Gastrocnemius medialis (tissue), 4 donors: ENCODE measurements at regions not wholly inside any gene's neighbourhood (a gene's known extent, or its start where the extent isn't known, plus 50 kb on each side); places are given as distances from the start of the nearest gene placed in this dataset.

Source experiments
- ATAC-seq, 2 donors: fragments of 150-250 bp; one replicate each; pipeline ENCODE4 v1.9.1; 2016
- DNase-seq, 2 donors: peaks; one replicate each; pipeline ENCODE4 v3.0.0-alpha.2; 2019
- H3K27ac ChIP-seq, 4 donors: fragments of 200-600 bp; sonication (generic); 1 replicate in 1 of 4; 2 replicates in 3 of 4; pipeline ENCODE4 v1.5.1; 2016 to 2018; ENCODE audit warnings: mild to moderate bottlenecking in 2 of 4, moderate library complexity in 1 of 4
- H3K27me3 ChIP-seq, 3 donors: fragments of 200-600 bp; sonication (generic) in 2 of 3; 1 replicate in 1 of 3; 2 replicates in 2 of 3; pipeline versions ENCODE4 v1.5.1 to v1.6.0; 2016 to 2019; ENCODE audit warnings: mild to moderate bottlenecking in 1 of 3, moderate library complexity in 1 of 3
- H3K36me3 ChIP-seq, 2 donors: fragments of 200-600 bp; sonication (generic) in 1 of 2; one replicate each; pipeline ENCODE4 v1.5.1; 2017 to 2018
- H3K4me1 ChIP-seq, 2 donors: fragments of 200-600 bp; sonication (generic) in 1 of 2; one replicate each; pipeline ENCODE4 v1.5.1; 2016 to 2017; ENCODE audit warnings: mild to moderate bottlenecking in 2 of 2
- H3K4me3 ChIP-seq, 4 donors: fragments of 200-600 bp; sonication (generic) in 3 of 4; 1 replicate in 1 of 4; 2 replicates in 3 of 4; pipeline ENCODE4 v1.5.1; 2016 to 2019; ENCODE audit warnings: mild to moderate bottlenecking in 2 of 4
- H3K9me3 ChIP-seq, 3 donors: fragments of 200-600 bp; sonication (generic) in 2 of 3; 1 replicate in 1 of 3; 2 replicates in 2 of 3; pipeline ENCODE4 v1.5.1; 2016 to 2019
- CTCF ChIP-seq, 5 experiments: fragments of 450-650 bp in 3 of 5; fragments of 200-600 bp in 2 of 5; sonication (generic) in 2 of 5; IDR thresholded peaks in 4 of 5; conservative IDR thresholded peaks in 1 of 5; 1 replicate in 4 of 5; 2 replicates in 1 of 5; pipeline ENCODE4 v1.5.1; 2016 to 2019; ENCODE audit warnings: antibody characterized with exemption in 5 of 5, mild to moderate bottlenecking in 3 of 5, moderate library complexity in 3 of 5
- POLR2A ChIP-seq, 2 donors: fragments of 450-650 bp; IDR thresholded peaks; one replicate each; pipeline ENCODE4 v1.6.1; 2017; ENCODE audit warnings: antibody characterized with exemption in 2 of 2, mild to moderate bottlenecking in 2 of 2, moderate library complexity in 2 of 2
- in situ Hi-C, 4 donors: fragments of 200-750 bp; cut with MboI; loops; one replicate each; pipeline versions ENCODE4 v1.15.0 to v1.8.0; 2017; ENCODE audit warnings: low sequenced_read_pairs in 4 of 4
- intact Hi-C: fragments of 100-400 bp; cut with DNase I; formaldehyde crosslinking; loops from one replicate; pipeline ENCODE4 v1.15.1; 2023; ENCODE audit warnings: low total_unique reads

- in situ Hi-C loops (no loop called here), intact Hi-C loops (no loop called here)
- no peaks in the 10 kb centered on the region for H3K27me3 ChIP-seq
- no peaks in the 10 kb centered on the region for H3K36me3 ChIP-seq
- no peak for DNase-seq
- no peaks in the 10 kb centered on the region for H3K9me3 ChIP-seq
- TF ChIP-seq CTCF (IDR thresholded peaks at IDR 0.05 in 4 of 5, conservative IDR thresholded peaks at IDR 0.05 in 1 of 5) (no peak), POLR2A (IDR thresholded peaks at IDR 0.05) (no peak)
- no peak overlapping the region for H3K27ac ChIP-seq
- no peak for ATAC-seq
- H3K4me1 ChIP-seq = no peaks in the 10 kb centered on the region
- H3K4me3 ChIP-seq = no peak overlapping the region
These were observed 1196.9 kb downstream of the NLGN4X start for GRCh38 chrX:5031792-5032191.

GRCh38 chrX:5015451-5015850 lies 1213.2 kb downstream of the NLGN4X start:
- H3K4me1 ChIP-seq = no peaks in the 10 kb centered on the region
- no peak overlapping the region for H3K27ac ChIP-seq
- no peaks in the 10 kb centered on the region for H3K9me3 ChIP-seq
- no peak for DNase-seq
- no peak overlapping the region for H3K4me3 ChIP-seq
- TF ChIP-seq CTCF (IDR thresholded peaks at IDR 0.05 in 4 of 5, conservative IDR thresholded peaks at IDR 0.05 in 1 of 5) (no peak), POLR2A (IDR thresholded peaks at IDR 0.05) (no peak)
- no peaks in the 10 kb centered on the region for H3K27me3 ChIP-seq
- intact Hi-C loops (no loop called here), in situ Hi-C loops (no loop called here)
- no peaks in the 10 kb centered on the region for H3K36me3 ChIP-seq
- no peak for ATAC-seq

GRCh38 chrX:4994855-4995254 lies 1233.8 kb downstream of the NLGN4X start:
- in situ Hi-C loops (no loop called here), intact Hi-C loops (no loop called here)
- DNase-seq (no peak), ATAC-seq (no peak)
- H3K9me3 ChIP-seq = no peaks in the 10 kb centered on the region
- H3K36me3 ChIP-seq = no peaks in the 10 kb centered on the region
- no peaks in the 10 kb centered on the region for H3K27me3 ChIP-seq
- no peak overlapping the region for H3K4me3 ChIP-seq
- H3K4me1 ChIP-seq = no peaks in the 10 kb centered on the region
- H3K27ac ChIP-seq = no peak overlapping the region
- no peak for TF ChIP-seq CTCF (IDR thresholded peaks at IDR 0.05 in 4 of 5, conservative IDR thresholded peaks at IDR 0.05 in 1 of 5)

GRCh38 chrX:4978613-4979012 lies 1250.1 kb downstream of the NLGN4X start:
- DNase-seq = no peak
- Histone ChIP-seq H3K4me1 (no peaks in the 10 kb centered on the region), H3K27me3 (no peaks in the 10 kb centered on the region), H3K4me3 (no peak overlapping the region), H3K27ac (no peak overlapping the region), H3K36me3 (no peaks in the 10 kb centered on the region), H3K9me3 (no peaks in the 10 kb centered on the region)
- no peak for ATAC-seq
- TF ChIP-seq CTCF (IDR thresholded peaks at IDR 0.05 in 4 of 5, conservative IDR thresholded peaks at IDR 0.05 in 1 of 5) (no peak), POLR2A (IDR thresholded peaks at IDR 0.05) (no peak)
- intact Hi-C loops (no loop called here), in situ Hi-C loops (no loop called here)

- TF ChIP-seq CTCF (IDR thresholded peaks at IDR 0.05 in 4 of 5, conservative IDR thresholded peaks at IDR 0.05 in 1 of 5) (no peak), POLR2A (IDR thresholded peaks at IDR 0.05) (no peak)
- intact Hi-C loops = no loop called here
- Histone ChIP-seq H3K27me3 (no peaks in the 10 kb centered on the region), H3K36me3 (no peaks in the 10 kb centered on the region), H3K4me1 (no peaks in the 10 kb centered on the region), H3K9me3 (no peaks in the 10 kb centered on the region), H3K4me3 (no peak overlapping the region), H3K27ac (no peak overlapping the region)
- ATAC-seq (no peak), DNase-seq (no peak)
- in situ Hi-C loops = no loop called here
These were observed 1257.0 kb downstream of the NLGN4X start for GRCh38 chrX:4971646-4972045.
